NCI-H510A (cell line): ENCODE measurements at regions not wholly inside any gene's neighbourhood (a gene's known extent, or its start where the extent isn't known, plus 50 kb on each side); places are given as distances from the start of the nearest gene placed in this dataset.

ENCODE experiments used
- DNase-seq: peaks from one replicate; lab custom pipeline; 2025; lab: John Stamatoyannopoulos, UW

- DNase-seq = no peak
Observed at GRCh38 chr2:196442211-196442610, 197.3 kb upstream of the CCDC150 start.

DNA sequence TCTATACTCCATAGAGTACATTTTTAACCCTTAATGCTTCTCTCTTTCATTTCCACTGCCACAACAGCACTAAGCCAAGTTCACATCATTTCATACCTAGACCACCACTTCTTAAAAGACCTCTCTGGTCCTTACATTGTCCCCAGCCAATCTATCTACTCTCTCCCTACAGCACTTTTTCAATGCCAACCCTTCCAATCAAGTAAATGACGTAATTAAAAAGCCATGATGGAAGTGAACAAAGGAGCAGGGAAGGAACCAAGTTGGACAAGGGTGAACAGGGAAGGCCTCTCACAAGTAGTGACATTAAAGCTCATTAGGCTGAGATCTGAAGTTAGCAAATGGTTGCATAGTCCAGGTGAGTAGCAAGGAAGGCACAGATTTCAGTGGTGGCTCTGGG lies 195.1 kb upstream of the CCDC150 start:
- no peak for DNase-seq

GRCh38 chr2:196445991-196446390 lies 193.5 kb upstream of the CCDC150 start:
- no peak for DNase-seq

GRCh38 chr2:196448407-196449079 lies 191.0 kb upstream of the CCDC150 start:
- DNase-seq = no peak

- no peak for DNase-seq
Observed at GRCh38 chr2:196449083-196449482, 190.4 kb upstream of the CCDC150 start.

DNA sequence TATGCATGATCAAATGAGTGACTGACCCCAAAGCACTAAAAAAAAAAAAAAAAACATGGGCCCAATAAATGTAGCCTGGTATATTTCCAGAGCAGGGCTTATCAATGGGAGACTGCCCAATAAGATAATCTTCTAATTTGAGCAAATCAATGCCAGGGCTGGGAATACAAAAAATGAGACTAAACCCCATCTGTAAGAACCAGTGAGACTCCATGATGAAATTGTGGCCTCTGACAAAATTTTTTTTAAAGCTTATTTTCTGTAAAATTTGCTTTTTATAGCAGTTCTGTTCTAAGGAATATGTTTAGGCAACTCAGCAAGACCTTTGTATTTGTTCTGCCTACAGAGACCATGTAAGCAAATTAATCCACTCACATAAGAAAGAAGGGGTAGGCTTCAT lies 186.8 kb upstream of the CCDC150 start:
- DNase-seq = no peak

DNA sequence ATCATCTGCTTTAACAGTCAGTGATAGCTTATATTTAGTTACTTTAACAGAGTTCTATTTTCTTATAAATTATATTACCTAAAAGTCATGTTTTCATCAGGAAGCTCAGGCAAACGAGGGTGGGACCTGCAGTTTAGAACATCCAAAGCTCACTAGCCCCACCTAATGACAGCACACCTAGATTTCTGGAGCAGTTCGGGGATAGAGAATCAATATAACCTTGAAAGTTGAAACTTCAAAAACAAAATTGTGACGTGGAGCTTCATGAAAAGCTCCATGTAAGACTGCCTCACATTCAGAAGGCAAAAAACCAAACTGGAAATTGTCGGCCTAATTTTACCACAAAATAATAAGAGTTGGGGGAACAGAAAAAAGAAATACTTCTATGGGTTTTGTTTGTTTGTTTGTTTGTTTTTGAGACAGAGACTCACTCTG lies 185.9 kb upstream of the CCDC150 start:
- no peak for DNase-seq

DNA sequence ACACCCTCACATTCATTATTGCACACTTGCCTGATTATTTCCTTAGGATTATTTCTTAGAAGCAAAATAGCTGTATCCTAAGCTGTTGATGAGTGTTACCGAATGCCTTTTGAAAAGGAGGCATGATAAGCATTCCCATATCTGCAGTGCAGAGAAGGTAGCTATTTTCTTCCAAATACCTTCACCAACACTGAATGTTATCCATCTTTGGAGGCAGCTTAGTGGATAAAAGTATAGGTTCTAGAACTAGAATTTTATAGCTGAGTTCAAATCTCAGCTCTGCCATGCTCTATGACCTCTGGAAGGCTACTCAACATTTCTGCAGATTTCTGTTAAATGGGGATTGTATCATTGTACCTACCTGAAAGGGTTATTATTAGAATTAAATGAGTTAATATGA lies 185.0 kb upstream of the CCDC150 start:
- DNase-seq = no peak

DNA sequence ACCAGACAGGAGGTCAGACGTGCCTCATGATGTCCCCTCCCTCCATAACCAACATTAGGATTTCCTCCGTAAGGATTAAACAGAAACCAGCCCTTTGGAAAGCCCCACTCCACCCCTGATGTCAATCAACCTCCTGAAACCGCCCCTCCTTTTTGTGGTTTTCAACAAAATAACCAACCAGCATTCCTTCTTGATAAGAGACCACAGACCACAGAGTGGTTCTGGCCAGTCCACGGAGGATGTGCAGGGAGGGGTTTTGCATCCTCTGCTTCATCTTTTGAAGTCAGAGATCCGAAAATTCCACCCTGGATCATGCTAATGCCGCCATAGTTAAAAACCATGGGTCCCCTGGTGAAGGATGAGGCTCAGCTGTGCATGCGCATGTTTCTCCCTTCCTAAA lies 180.0 kb upstream of the CCDC150 start:
- DNase-seq = no peak

DNA sequence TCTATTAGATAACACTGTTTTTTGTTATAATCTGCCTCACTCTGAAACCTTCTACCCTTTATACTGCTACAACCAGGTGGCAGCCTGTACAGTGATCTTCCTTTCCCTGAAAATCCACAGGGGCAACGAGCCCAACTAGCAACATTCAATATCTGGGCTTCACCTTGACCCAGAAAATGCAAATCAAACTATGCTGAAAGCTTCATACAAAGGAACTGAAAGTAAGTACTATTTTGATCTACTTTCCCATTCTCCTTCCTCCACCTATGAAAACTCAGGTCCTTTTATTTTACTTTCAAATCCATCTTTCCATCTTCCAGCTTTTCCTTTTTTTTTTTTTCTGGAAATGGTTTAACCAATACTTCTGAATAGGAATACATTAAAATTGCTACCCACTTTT lies 175.8 kb upstream of the CCDC150 start:
- DNase-seq = no peak

GRCh38 chr2:196464311-196464710 lies 175.2 kb upstream of the CCDC150 start:
- DNase-seq = no peak

DNA sequence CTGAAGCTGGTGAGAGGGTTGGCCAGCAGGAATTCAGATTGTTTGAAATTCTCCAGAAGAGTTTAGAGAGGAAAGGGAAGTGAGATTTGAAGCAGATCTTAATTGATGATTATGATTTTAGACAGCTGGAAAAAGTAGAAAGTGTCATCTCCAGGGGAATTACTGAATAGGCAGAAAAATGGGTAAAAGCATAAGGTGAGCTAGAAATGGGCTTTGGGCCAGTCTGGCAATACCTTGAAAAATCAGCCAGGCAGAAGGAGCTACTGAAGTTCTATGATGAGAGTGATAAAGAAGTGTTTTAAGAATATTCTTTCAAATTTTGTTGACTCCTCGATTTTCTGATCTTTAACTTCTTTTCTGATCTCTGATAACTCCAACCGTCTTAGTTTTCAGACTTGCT lies 172.9 kb upstream of the CCDC150 start:
- DNase-seq = no peak

GRCh38 chr2:196468394-196468793 lies 171.1 kb upstream of the CCDC150 start:
- no peak for DNase-seq

- no peak for DNase-seq
Observed at GRCh38 chr2:196473617-196474016, 165.9 kb upstream of the CCDC150 start.

DNA sequence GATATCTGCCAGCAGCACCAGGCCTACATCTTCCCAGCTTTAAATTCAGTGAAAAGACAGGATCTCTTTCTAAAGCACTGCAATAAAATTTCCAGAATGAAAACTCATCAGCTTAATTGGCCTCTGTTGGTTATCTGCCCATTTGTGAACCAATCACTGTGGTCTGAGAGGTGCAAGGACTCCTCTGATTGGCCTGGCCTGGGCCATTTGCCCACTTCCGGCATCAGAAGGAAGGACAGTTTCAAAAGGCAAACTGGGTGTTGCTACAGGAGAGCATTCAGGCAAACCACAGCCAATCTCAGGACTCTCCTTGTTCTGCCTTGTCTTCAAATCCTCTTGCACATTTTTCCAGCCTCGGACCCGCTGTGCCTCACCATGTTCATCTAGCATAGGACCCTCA lies 163.9 kb upstream of the CCDC150 start:
- no peak for DNase-seq

- no peak for DNase-seq
Observed at GRCh38 chr2:196478588-196478987, 160.9 kb upstream of the CCDC150 start.

GRCh38 chr2:196479350-196479749 lies 160.2 kb upstream of the CCDC150 start:
- DNase-seq = no peak

DNA sequence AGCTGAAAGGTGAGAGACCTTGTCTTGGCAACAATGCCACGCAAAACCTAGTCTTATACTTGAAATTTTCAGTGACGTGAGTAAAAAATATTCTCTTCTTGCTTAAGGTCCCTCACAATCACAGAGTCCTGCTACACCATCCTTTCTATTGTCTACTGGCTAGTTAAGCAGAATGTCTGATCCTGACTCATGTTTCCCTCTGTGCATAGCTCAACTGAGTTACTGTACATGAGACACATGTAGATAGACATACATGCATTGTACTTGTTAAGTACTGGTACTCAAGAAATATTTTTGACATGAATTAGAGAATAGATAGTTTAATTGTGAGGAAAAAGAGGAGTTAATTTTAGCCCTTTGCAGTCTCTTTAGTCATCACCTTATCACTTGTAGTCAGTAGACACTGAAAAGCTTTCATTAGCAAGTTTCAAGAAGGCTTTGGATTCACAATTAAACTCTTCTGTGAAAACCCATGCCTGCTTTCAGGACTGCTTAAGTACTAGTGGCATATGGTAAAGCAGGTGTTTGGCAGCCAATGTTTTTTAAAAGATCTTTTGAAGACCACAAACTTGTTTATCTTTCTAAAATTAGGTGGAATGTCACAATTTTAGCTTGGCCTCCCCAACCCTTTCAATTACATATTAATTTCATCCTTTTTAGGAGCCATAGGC lies 158.7 kb upstream of the CCDC150 start:
- DNase-seq = no peak

DNA sequence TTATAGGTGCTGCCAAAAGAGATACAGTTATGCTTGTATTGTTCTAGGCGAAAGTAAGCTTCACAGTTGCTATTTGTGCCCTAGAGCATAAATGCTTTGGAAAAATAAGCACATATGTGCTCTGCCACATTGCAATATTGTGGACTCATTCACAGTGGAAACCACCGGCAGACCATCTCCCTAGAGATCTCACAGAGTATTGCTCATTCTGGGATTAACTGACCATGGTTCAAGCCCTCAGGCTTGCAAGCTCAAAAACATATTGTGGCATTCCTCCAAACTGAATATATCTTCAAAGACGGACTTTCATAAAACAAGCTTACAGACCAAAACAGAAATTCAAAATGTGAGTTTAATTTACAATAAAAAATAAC lies 158.2 kb upstream of the CCDC150 start:
- no peak for DNase-seq

GRCh38 chr2:196482119-196483065 lies 157.1 kb upstream of the CCDC150 start:
- DNase-seq = no peak

GRCh38 chr2:196486146-196486545 lies 153.4 kb upstream of the CCDC150 start:
- peak; percentile 25 for DNase-seq

- DNase-seq = peak; percentile 66
Observed at GRCh38 chr2:196487417-196487816, 152.1 kb upstream of the CCDC150 start.

- no peak for DNase-seq
Observed at GRCh38 chr2:196489371-196489770, 150.1 kb upstream of the CCDC150 start.
